K562 (cell line): ENCODE measurements at regions not wholly inside any gene's neighbourhood (a gene's known extent, or its start where the extent isn't known, plus 50 kb on each side); places are given as distances from the start of the nearest gene placed in this dataset.
A peak's percentile ranks its signal among the peaks of the same experiment; 100 is the strongest.

ENCODE experiments used
- ELF2 ChIP-seq: fragments of 250-450 bp; sonication (Bioruptor Pico); IDR thresholded peaks from 2 replicates; pipeline ENCODE4 v1.5.0; 2021; ENCODE audit warnings: mild to moderate bottlenecking
- ERF ChIP-seq: fragments of 450-650 bp; formaldehyde crosslinking; IDR thresholded peaks from 2 replicates; pipeline ENCODE4 v1.4.0; 2020; ENCODE audit warnings: mild to moderate bottlenecking, mixed read lengths
- GABPB2 ChIP-seq: fragments of 250-450 bp; sonication (Bioruptor Pico); conservative IDR thresholded peaks from 2 replicates; pipeline ENCODE4 v1.5.1; 2021; ENCODE audit warnings: mild to moderate bottlenecking
- HLTF ChIP-seq: fragments of 450-650 bp; IDR thresholded peaks from 2 replicates; pipeline ENCODE4 v1.6.1; 2016
- JUNB ChIP-seq: fragments of 450-650 bp; formaldehyde crosslinking; conservative IDR thresholded peaks from 2 replicates; pipeline ENCODE4 v1.4.0; 2020; ENCODE audit warnings: mild to moderate bottlenecking
- MECOM ChIP-seq: fragments of 250-450 bp; sonication (Bioruptor Pico); IDR thresholded peaks from 2 replicates; pipeline ENCODE4 v1.8.0; 2022; ENCODE audit warnings: inconsistent platforms
- NFE2 ChIP-seq: IDR thresholded peaks from 2 replicates; pipeline ENCODE4 v1.6.1; 2014; ENCODE audit warnings: antibody characterized with exemption, low read depth
- NFXL1 ChIP-seq: fragments of 450-650 bp; formaldehyde crosslinking; IDR thresholded peaks from 2 replicates; pipeline ENCODE4 v1.4.0; 2021; ENCODE audit warnings: mild to moderate bottlenecking
- TAL1 ChIP-seq: fragments of 450-650 bp; IDR thresholded peaks from 2 replicates; pipeline ENCODE4 v1.6.1; 2016; ENCODE audit warnings: mild to moderate bottlenecking
- ZEB2 ChIP-seq: fragments of 450-650 bp; IDR thresholded peaks from 2 replicates; pipeline ENCODE4 v1.6.1; 2016
- ZNF57 ChIP-seq: fragments of 450-650 bp; formaldehyde crosslinking; IDR thresholded peaks from 2 replicates; pipeline ENCODE4 v1.4.0; 2020; ENCODE audit warnings: mild to moderate bottlenecking, moderate library complexity
- TF ChIP-seq, protein P1 (sequence below), 2 experiments: fragments of 450-650 bp; IDR thresholded peaks; 2 replicates each; pipeline ENCODE4 v1.6.1; 2016; ENCODE audit warnings: mild to moderate bottlenecking in 2 of 2, borderline replicate concordance in 1 of 2, low read depth in 1 of 2, moderate library complexity in 1 of 2
- TF ChIP-seq, protein P2 (sequence below): sonication (generic); formaldehyde crosslinking; IDR thresholded peaks from 2 replicates; pipeline ENCODE4 v1.5.0; 2020; ENCODE audit warnings: missing genetic modification reagents
- TF ChIP-seq, protein P3 (sequence below): fragments of 450-650 bp; conservative IDR thresholded peaks from 2 replicates; pipeline ENCODE4 v1.6.1; 2016; ENCODE audit warnings: missing genetic modification characterization, low read depth, mild to moderate bottlenecking, control low read depth, missing compliant biosample characterization
- TF ChIP-seq, protein P4 (sequence below): IDR thresholded peaks from 2 replicates; pipeline ENCODE4 v1.6.1; 2011; ENCODE audit not compliant: insufficient read length; ENCODE audit errors: extremely low read depth
- TF ChIP-seq, protein P5 (sequence below): fragments of 250-450 bp; sonication (Bioruptor Pico); IDR thresholded peaks from 2 replicates; pipeline ENCODE4 v1.6.1; 2021; ENCODE audit warnings: mild to moderate bottlenecking
- TF ChIP-seq, protein P6 (sequence below): fragments of 200-800 bp; sonication (Bioruptor generic); IDR thresholded peaks from 2 replicates; pipeline ENCODE4 v1.6.1; 2017; ENCODE audit warnings: missing genetic modification characterization, missing compliant biosample characterization

DNA sequence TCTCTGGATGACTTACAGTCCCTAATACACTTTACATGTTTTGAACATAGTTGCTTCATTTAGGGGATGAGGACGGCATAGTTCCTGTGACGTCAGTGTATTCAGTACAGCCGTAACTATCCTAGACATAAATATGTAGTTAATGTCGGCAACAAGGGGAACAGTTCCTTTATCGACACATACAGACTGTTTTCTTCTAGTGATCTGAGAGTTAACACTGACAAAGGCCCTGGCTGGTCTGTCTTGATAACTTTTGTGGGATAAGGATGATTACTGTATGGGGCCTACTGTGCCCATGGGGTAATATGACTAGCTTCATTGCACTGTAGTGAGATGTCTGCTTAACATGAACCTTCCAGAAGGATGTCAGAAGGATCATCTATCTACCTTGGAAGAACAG is 131.2 kb downstream of the ZNF518B start (continued):
- TF ChIP-seq TAL1 (peak; percentile 98), ZNF57 (no peak), JUNB (CRISPR knock-in tag) (no peak), ELF2 (CRISPR knock-in tag) (no peak), ZEB2 (0 out of 2 replicates have a peak, but pooled peaks have one; percentile 23), ERF (CRISPR knock-in tag) (no peak), MECOM (CRISPR knock-in tag) (peak; percentile 25; the same call in 1 of the 2 replicates), GABPB2 (CRISPR knock-in tag) (no peak), HLTF (0 out of 2 replicates have a peak, but pooled peaks have one; percentile 28), NFXL1 (CRISPR knock-in tag) (no peak), NFE2 (peak; percentile 36; the same call in 1 of the 2 replicates)
- TF ChIP-seq, protein P1, sequence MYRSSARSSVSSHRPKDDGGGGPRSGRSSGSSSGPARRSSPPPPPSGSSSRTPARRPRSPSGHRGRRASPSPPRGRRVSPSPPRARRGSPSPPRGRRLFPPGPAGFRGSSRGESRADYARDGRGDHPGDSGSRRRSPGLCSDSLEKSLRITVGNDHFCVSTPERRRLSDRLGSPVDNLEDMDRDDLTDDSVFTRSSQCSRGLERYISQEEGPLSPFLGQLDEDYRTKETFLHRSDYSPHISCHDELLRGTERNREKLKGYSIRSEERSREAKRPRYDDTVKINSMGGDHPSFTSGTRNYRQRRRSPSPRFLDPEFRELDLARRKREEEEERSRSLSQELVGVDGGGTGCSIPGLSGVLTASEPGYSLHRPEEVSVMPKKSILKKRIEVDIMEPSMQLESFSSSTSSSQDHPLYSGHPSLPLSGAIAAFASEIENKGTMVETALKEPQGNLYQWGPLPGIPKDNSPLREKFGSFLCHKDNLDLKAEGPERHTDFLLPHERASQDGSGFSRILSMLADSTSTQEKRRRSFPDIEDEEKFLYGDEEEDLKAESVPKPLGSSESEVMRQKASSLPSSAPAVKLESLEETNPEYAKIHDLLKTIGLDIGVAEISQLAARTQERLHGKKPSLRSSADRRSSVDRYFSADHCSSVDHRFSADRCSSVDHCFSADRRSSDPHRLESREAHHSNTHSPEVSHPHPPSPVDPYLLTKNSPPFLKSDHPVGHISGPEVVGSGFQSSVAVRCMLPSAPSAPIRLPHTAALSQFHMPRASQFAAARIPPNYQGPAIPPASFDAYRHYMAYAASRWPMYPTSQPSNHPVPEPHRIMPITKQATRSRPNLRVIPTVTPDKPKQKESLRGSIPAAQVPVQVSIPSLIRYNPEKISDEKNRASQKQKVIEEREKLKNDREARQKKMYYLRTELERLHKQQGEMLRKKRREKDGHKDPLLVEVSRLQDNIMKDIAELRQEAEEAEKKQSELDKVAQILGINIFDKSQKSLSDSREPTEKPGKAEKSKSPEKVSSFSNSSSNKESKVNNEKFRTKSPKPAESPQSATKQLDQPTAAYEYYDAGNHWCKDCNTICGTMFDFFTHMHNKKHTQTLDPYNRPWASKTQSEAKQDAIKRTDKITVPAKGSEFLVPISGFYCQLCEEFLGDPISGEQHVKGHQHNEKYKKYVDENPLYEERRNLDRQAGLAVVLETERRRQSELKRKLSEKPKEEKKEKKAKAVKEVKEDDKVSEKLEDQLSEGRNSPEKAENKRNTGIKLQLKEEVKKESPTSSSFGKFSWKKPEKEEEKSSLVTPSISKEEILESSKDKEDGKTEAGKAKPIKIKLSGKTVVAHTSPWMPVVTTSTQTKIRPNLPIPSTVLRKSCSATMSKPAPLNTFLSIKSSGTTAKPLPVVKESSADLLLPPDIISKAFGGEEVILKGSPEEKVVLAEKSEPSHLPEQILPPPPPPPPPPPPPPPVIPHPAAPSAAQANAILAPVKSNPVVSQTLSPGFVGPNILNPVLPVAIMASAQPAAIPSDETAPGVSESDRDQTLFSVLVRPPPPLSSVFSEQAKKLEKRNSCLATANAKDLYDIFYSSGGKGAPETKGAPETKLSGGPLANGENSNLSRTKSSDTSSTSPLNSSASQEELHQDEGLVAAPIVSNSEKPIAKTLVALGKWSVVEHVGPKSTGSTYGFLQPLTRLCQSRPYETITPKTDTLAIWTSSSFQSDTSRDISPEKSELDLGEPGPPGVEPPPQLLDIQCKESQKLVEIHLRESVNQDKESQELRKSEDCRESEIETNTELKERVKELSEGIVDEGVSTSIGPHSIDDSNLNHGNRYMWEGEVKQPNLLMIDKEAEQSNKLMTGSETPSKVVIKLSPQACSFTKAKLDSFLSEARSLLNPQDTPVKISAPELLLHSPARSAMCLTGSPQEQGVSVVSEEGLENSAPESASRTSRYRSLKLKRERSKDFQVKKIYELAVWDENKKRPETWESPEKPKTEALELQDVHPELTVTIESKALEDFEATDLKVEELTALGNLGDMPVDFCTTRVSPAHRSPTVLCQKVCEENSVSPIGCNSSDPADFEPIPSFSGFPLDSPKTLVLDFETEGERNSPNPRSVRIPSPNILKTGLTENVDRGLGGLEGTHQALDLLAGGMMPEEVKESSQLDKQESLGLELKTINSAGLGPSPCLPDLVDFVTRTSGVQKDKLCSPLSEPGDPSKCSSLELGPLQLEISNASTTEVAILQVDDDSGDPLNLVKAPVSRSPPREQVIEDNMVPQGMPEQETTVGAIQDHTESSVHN (IDR thresholded peaks at IDR 0.05; ENCODE audit: borderline replicate concordance in 1 of 2, low read depth in 1 of 2), result 0 out of 4 replicates have a peak, but pooled peaks of 1 of the 2 experiments have one; percentile 39
- TF ChIP-seq, protein P2, sequence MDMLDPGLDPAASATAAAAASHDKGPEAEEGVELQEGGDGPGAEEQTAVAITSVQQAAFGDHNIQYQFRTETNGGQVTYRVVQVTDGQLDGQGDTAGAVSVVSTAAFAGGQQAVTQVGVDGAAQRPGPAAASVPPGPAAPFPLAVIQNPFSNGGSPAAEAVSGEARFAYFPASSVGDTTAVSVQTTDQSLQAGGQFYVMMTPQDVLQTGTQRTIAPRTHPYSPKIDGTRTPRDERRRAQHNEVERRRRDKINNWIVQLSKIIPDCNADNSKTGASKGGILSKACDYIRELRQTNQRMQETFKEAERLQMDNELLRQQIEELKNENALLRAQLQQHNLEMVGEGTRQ (CRISPR knock-in tag), result no peak
- TF ChIP-seq, protein P3, sequence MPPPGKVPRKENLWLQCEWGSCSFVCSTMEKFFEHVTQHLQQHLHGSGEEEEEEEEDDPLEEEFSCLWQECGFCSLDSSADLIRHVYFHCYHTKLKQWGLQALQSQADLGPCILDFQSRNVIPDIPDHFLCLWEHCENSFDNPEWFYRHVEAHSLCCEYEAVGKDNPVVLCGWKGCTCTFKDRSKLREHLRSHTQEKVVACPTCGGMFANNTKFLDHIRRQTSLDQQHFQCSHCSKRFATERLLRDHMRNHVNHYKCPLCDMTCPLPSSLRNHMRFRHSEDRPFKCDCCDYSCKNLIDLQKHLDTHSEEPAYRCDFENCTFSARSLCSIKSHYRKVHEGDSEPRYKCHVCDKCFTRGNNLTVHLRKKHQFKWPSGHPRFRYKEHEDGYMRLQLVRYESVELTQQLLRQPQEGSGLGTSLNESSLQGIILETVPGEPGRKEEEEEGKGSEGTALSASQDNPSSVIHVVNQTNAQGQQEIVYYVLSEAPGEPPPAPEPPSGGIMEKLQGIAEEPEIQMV, result no peak
- TF ChIP-seq, protein P4, sequence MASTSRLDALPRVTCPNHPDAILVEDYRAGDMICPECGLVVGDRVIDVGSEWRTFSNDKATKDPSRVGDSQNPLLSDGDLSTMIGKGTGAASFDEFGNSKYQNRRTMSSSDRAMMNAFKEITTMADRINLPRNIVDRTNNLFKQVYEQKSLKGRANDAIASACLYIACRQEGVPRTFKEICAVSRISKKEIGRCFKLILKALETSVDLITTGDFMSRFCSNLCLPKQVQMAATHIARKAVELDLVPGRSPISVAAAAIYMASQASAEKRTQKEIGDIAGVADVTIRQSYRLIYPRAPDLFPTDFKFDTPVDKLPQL, result no peak
- TF ChIP-seq, protein P5, sequence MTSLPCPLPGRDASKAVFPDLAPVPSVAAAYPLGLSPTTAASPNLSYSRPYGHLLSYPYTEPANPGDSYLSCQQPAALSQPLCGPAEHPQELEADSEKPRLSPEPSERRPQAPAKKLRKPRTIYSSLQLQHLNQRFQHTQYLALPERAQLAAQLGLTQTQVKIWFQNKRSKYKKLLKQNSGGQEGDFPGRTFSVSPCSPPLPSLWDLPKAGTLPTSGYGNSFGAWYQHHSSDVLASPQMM (CRISPR knock-in tag), result no peak
- TF ChIP-seq, protein P6, sequence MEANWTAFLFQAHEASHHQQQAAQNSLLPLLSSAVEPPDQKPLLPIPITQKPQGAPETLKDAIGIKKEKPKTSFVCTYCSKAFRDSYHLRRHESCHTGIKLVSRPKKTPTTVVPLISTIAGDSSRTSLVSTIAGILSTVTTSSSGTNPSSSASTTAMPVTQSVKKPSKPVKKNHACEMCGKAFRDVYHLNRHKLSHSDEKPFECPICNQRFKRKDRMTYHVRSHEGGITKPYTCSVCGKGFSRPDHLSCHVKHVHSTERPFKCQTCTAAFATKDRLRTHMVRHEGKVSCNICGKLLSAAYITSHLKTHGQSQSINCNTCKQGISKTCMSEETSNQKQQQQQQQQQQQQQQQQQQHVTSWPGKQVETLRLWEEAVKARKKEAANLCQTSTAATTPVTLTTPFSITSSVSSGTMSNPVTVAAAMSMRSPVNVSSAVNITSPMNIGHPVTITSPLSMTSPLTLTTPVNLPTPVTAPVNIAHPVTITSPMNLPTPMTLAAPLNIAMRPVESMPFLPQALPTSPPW (CRISPR knock-in tag), result peak; percentile 62
